Neutrophil (primary cell): ENCODE measurements at regions not wholly inside any gene's neighbourhood (a gene's known extent, or its start where the extent isn't known, plus 50 kb on each side); places are given as distances from the start of the nearest gene placed in this dataset.

Experiments used
- H3K27ac ChIP-seq: fragments of 200-600 bp; sonication (generic); 2 replicates; pipeline ENCODE4 v1.5.1; 2016; ENCODE audit warnings: mild to moderate bottlenecking, moderate library complexity
- H3K27me3 ChIP-seq: fragments of 200-600 bp; sonication (generic); 2 replicates; pipeline ENCODE4 v1.6.0; 2016; ENCODE audit warnings: mild to moderate bottlenecking
- H3K36me3 ChIP-seq: fragments of 200-600 bp; sonication (generic); 2 replicates; pipeline ENCODE4 v1.5.1; 2017
- H3K4me1 ChIP-seq, 2 experiments: fragments of 200-600 bp in 1 of 2; sonication (generic) in 1 of 2; 1 replicate in 1 of 2; 2 replicates in 1 of 2; pipeline versions ENCODE4 v1.5.1 to v1.6.1; 2013 to 2016; ENCODE audit warnings: low read depth in 1 of 2, low read length in 1 of 2, mild to moderate bottlenecking in 1 of 2, moderate library complexity in 1 of 2; ENCODE audit not compliant: control insufficient read depth in 1 of 2, insufficient read depth in 1 of 2
- H3K4me3 ChIP-seq, 2 experiments: fragments of 200-600 bp in 1 of 2; sonication (generic) in 1 of 2; 1 replicate in 1 of 2; 2 replicates in 1 of 2; pipeline ENCODE4 v1.5.1; 2013 to 2016; ENCODE audit warnings: low read depth in 1 of 2, low read length in 1 of 2, mild to moderate bottlenecking in 1 of 2, moderate library complexity in 1 of 2
- H3K9me3 ChIP-seq: fragments of 200-600 bp; sonication (generic); 2 replicates; pipeline ENCODE4 v1.5.1; 2016
- CTCF ChIP-seq: fragments of 200-600 bp; sonication (generic); IDR thresholded peaks from 2 replicates; pipeline ENCODE4 v1.5.1; 2016; ENCODE audit warnings: antibody characterized with exemption

GRCh38 chr10:78225594-78225993 is 191.9 kb downstream of the RPS24 start:
- H3K4me1 ChIP-seq = no peaks in the 10 kb centered on the region
- H3K27me3 ChIP-seq = no peaks in the 10 kb centered on the region
- H3K4me3 ChIP-seq = no peak overlapping the region
- H3K27ac ChIP-seq = no peak overlapping the region
- H3K9me3 ChIP-seq = no peaks in the 10 kb centered on the region
- no peak for TF ChIP-seq CTCF
- no peaks in the 10 kb centered on the region for H3K36me3 ChIP-seq

GRCh38 chr10:78229489-78229888 is 195.8 kb downstream of the RPS24 start:
- no peaks in the 10 kb centered on the region for H3K9me3 ChIP-seq

GRCh38 chr10:78229950-78230675 is 196.4 kb downstream of the RPS24 start:
- H3K27me3 ChIP-seq = no peaks in the 10 kb centered on the region
- H3K4me1 ChIP-seq = peaks cover 5 to 8% of the 10 kb centered on the region in 2 experiments
- TF ChIP-seq CTCF = no peak
- H3K4me3 ChIP-seq = no peak overlapping the region
- H3K36me3 ChIP-seq = no peaks in the 10 kb centered on the region
- no peaks in the 10 kb centered on the region for H3K9me3 ChIP-seq
- H3K27ac ChIP-seq = no peak overlapping the region

More at GRCh38 chr10:78229489-78229888, 195.8 kb downstream of the RPS24 start:
- H3K4me1 ChIP-seq = peaks cover 5 to 8% of the 10 kb centered on the region in 2 experiments
- no peak overlapping the region for H3K27ac ChIP-seq
- TF ChIP-seq CTCF = no peak
- no peak overlapping the region for H3K4me3 ChIP-seq
- no peaks in the 10 kb centered on the region for H3K27me3 ChIP-seq
- no peaks in the 10 kb centered on the region for H3K36me3 ChIP-seq

GRCh38 chr10:78231327-78231726 is 197.7 kb downstream of the RPS24 start:
- Histone ChIP-seq H3K4me3 (no peak overlapping the region), H3K36me3 (no peaks in the 10 kb centered on the region), H3K27me3 (no peaks in the 10 kb centered on the region), H3K9me3 (no peaks in the 10 kb centered on the region), H3K4me1 (peaks cover 16 to 18% of the 10 kb centered on the region in 2 experiments), H3K27ac (no peak overlapping the region)
- TF ChIP-seq CTCF = no peak

GRCh38 chr10:78231939-78232338 is 198.3 kb downstream of the RPS24 start:
- Histone ChIP-seq H3K4me1 (peaks cover 22 to 24% of the 10 kb centered on the region in 2 experiments), H3K36me3 (no peaks in the 10 kb centered on the region), H3K4me3 (no peak overlapping the region), H3K9me3 (no peaks in the 10 kb centered on the region), H3K27me3 (no peaks in the 10 kb centered on the region), H3K27ac (no peak overlapping the region)
- peak; percentile 48 for TF ChIP-seq CTCF
